ENCODE measurements at regions not wholly inside any gene's neighbourhood (a gene's known extent, or its start where the extent isn't known, plus 50 kb on each side); places are given as distances from the start of the nearest gene placed in this dataset.
"Not testable (repeated sequence)": the region's sequence is repeated elsewhere in the genome, so short reads cannot be mapped to it uniquely, and the experiment has no call there.

GRCh38 chr5:62144401-62145022 is 161.5 kb upstream of the KIF2A start:
- no peak for DNase-seq (ENCODE audit: extremely low read depth in 1 of 11, low read depth in 9 of 11, low spot score in 4 of 11)

GRCh38 chr5:62149879-62150278 is 156.1 kb upstream of the KIF2A start:
- DNase-seq (ENCODE audit: extremely low read depth in 1 of 11, low read depth in 9 of 11, low spot score in 4 of 11) = no peak

GRCh38 chr5:62152394-62153087 is 153.5 kb upstream of the KIF2A start:
- DNase-seq (ENCODE audit: extremely low read depth in 1 of 11, low read depth in 9 of 11, low spot score in 4 of 11) = no peak

GRCh38 chr5:62154758-62155157 is 151.2 kb upstream of the KIF2A start:
- DNase-seq (ENCODE audit: extremely low read depth in 1 of 11, low read depth in 9 of 11, low spot score in 4 of 11) = no peak

GRCh38 chr5:62155988-62156387 is 150.0 kb upstream of the KIF2A start:
- DNase-seq (ENCODE audit: extremely low read depth in 1 of 11, low read depth in 9 of 11, low spot score in 4 of 11) = no peak

GRCh38 chr5:62167561-62168057 is 138.4 kb upstream of the KIF2A start:
- no peak for DNase-seq (ENCODE audit: extremely low read depth in 1 of 11, low read depth in 9 of 11, low spot score in 4 of 11)

GRCh38 chr5:62168506-62169281 is 137.3 kb upstream of the KIF2A start:
- DNase-seq (ENCODE audit: extremely low read depth in 1 of 11, low read depth in 9 of 11, low spot score in 4 of 11) = no peak

- DNase-seq (ENCODE audit: extremely low read depth in 1 of 11, low read depth in 9 of 11, low spot score in 4 of 11) = no peak
Observed at GRCh38 chr5:62178258-62178657, 127.7 kb upstream of the KIF2A start.

- no peak for DNase-seq (ENCODE audit: extremely low read depth in 1 of 11, low read depth in 9 of 11, low spot score in 4 of 11)
Observed at GRCh38 chr5:62182802-62183201, 123.2 kb upstream of the KIF2A start.

GRCh38 chr5:62183727-62184126 is 122.3 kb upstream of the KIF2A start:
- no peak for DNase-seq (ENCODE audit: extremely low read depth in 1 of 11, low read depth in 9 of 11, low spot score in 4 of 11)

GRCh38 chr5:62184444-62184843 is 121.6 kb upstream of the KIF2A start:
- no peak for DNase-seq (ENCODE audit: extremely low read depth in 1 of 11, low read depth in 9 of 11, low spot score in 4 of 11)

GRCh38 chr5:62190173-62190572 is 115.8 kb upstream of the KIF2A start:
- no peak for DNase-seq (ENCODE audit: extremely low read depth in 1 of 11, low read depth in 9 of 11, low spot score in 4 of 11)

GRCh38 chr5:62190931-62191330 is 115.1 kb upstream of the KIF2A start:
- DNase-seq (ENCODE audit: extremely low read depth in 1 of 11, low read depth in 9 of 11, low spot score in 4 of 11) = no peak

- no peak for DNase-seq (ENCODE audit: extremely low read depth in 1 of 11, low read depth in 9 of 11, low spot score in 4 of 11)
Observed at GRCh38 chr5:62192958-62193357, 113.0 kb upstream of the KIF2A start.

- DNase-seq (ENCODE audit: extremely low read depth in 1 of 11, low read depth in 9 of 11, low spot score in 4 of 11) = not testable (repeated sequence)
Observed at GRCh38 chr5:62196532-62196931, 109.5 kb upstream of the KIF2A start.

GRCh38 chr5:62197697-62198096 is 108.3 kb upstream of the KIF2A start:
- no peak for DNase-seq (ENCODE audit: extremely low read depth in 1 of 11, low read depth in 9 of 11, low spot score in 4 of 11)

- no peak for DNase-seq (ENCODE audit: extremely low read depth in 1 of 11, low read depth in 9 of 11, low spot score in 4 of 11)
Observed at GRCh38 chr5:62198421-62198820, 107.6 kb upstream of the KIF2A start.

- no peak for DNase-seq (ENCODE audit: extremely low read depth in 1 of 11, low read depth in 9 of 11, low spot score in 4 of 11)
Observed at GRCh38 chr5:62199792-62200716, 106.0 kb upstream of the KIF2A start.

GRCh38 chr5:62206150-62206829 is 99.7 kb upstream of the KIF2A start:
- no peak for DNase-seq (ENCODE audit: extremely low read depth in 1 of 11, low read depth in 9 of 11, low spot score in 4 of 11)

Measured in renal cortex interstitium (tissue), 11 donors.